ENCODE measurements at regions not wholly inside any gene's neighbourhood (a gene's known extent, or its start where the extent isn't known, plus 50 kb on each side); places are given as distances from the start of the nearest gene placed in this dataset.

DNA sequence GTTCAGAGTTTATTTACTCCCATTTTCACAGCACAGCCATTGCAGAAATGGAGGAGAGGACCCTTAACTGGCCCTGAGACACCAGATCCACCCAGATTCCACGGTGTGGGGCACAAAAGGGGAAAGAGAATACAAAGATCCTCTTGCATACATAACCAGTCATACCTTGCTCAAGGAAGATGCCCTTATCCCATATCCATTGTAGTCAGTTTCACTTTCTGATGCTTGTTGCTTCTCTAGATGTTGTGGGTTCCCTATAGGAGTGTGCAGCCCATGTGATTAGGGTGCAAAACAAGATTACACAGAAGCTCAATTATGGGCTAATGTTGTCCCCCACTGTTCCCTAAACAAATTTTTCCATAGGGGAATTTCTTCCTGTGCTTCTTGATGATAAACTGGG lies 1309.0 kb upstream of the PABPC4L start:
- H3K27ac ChIP-seq (ENCODE audit: low read depth in 2 of 2, low read length in 2 of 2), result no peak overlapping the region
- no peak for FAIRE-seq
- TF ChIP-seq, protein P1, sequence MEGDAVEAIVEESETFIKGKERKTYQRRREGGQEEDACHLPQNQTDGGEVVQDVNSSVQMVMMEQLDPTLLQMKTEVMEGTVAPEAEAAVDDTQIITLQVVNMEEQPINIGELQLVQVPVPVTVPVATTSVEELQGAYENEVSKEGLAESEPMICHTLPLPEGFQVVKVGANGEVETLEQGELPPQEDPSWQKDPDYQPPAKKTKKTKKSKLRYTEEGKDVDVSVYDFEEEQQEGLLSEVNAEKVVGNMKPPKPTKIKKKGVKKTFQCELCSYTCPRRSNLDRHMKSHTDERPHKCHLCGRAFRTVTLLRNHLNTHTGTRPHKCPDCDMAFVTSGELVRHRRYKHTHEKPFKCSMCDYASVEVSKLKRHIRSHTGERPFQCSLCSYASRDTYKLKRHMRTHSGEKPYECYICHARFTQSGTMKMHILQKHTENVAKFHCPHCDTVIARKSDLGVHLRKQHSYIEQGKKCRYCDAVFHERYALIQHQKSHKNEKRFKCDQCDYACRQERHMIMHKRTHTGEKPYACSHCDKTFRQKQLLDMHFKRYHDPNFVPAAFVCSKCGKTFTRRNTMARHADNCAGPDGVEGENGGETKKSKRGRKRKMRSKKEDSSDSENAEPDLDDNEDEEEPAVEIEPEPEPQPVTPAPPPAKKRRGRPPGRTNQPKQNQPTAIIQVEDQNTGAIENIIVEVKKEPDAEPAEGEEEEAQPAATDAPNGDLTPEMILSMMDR (IDR thresholded peaks at IDR 0.05; ENCODE audit: borderline replicate concordance, extremely low read depth, insufficient read depth), result no peak
- H3K27me3 ChIP-seq (ENCODE audit: control insufficient read depth, insufficient read depth, low read length), result no peaks in the 10 kb centered on the region
- no peaks in the 10 kb centered on the region for H3K9me3 ChIP-seq (ENCODE audit: control insufficient read depth in 2 of 3, insufficient read depth in 1 of 3, low read length in 3 of 3)
- no peak for DNase-seq
- intact Hi-C loops (cut with DNase I), result no loop called here
- H3K4me3 ChIP-seq (ENCODE audit: low read length in 3 of 3), result no peak overlapping the region
- H3K9ac ChIP-seq (ENCODE audit: low read length in 3 of 3), result no peak overlapping the region
- H3K36me3 ChIP-seq (ENCODE audit: control insufficient read depth in 2 of 3, insufficient read depth in 3 of 3, low read length in 3 of 3), result no peaks in the 10 kb centered on the region
- no peaks in the 10 kb centered on the region for H3K4me1 ChIP-seq (ENCODE audit: control insufficient read depth in 2 of 3, insufficient read depth in 2 of 3, low read depth in 1 of 3, low read length in 3 of 3)

DNA sequence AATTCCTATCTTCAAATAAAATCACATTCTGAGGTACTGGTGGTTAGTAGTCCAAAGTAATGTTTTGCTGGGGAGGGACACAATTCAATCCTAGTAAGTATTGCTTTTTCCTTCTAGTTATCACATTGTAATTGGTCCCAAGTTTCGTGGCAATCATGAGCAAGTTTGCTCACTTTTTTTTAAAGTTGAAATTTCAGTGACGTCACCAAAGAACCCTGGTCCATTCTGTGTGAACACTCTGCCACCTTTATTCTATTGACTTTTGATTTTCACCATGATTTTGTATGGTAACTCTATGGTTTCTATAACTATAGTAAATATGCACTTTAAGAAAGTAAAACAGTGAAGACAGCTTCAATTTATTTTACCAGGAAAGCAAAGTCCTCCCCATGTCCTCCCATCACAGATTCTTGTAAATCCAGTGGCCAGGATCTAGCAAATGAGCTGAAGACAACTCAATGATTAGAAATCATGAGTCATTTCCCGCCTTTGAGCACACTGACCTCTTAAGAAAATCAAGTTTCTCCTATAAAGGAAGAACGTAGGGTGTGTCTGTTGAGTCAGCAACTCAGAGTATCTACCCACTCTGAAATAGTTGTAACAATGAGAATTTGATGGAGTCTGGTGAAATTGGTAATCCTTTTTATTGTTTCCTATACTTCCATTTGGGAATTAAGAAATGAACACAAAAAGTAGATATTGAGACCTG lies 1306.6 kb upstream of the PABPC4L start:
- TF ChIP-seq, protein P1 (IDR thresholded peaks at IDR 0.05; ENCODE audit: borderline replicate concordance, extremely low read depth, insufficient read depth), result no peak
- no peak for FAIRE-seq
- no peak overlapping the region for H3K9ac ChIP-seq (ENCODE audit: low read length in 3 of 3)

DNA sequence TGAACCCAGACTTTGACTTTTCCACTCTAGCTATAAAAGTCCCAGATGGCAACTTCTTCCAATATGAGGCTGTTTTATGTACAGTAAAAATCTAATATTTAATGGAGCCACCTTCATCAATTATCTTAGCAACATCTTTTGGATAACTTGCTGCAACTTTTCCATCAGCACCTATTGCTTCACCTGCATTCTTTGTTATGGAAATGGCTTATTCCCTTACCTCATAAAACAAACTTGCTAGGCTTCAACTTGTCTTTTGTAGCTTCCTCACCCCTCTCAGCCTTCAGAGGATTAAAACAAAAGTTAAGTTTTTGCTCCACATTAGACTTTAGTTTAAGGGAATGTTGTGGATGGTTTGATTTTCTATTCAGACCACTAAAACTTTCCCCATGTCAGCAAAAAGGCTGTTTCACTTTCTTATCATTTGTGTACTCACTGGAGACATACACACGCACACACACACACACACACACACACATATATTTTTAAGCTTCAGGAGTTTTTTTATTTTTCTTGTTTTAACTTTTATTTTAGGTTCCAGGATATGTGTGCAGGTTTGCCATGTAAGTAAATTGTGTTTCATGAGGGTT lies 1296.1 kb upstream of the PABPC4L start:
- no peak for DNase-seq
- Histone ChIP-seq H3K9me3 (ENCODE audit: control insufficient read depth in 2 of 3, insufficient read depth in 1 of 3, low read length in 3 of 3) (no peaks in the 10 kb centered on the region), H3K36me3 (ENCODE audit: control insufficient read depth in 2 of 3, insufficient read depth in 3 of 3, low read length in 3 of 3) (no peaks in the 10 kb centered on the region), H3K4me1 (ENCODE audit: control insufficient read depth in 2 of 3, insufficient read depth in 2 of 3, low read depth in 1 of 3, low read length in 3 of 3) (no peaks in the 10 kb centered on the region), H3K27me3 (ENCODE audit: control insufficient read depth, insufficient read depth, low read length) (no peaks in the 10 kb centered on the region), H3K9ac (ENCODE audit: low read length in 3 of 3) (no peak overlapping the region), H3K4me3 (ENCODE audit: low read length in 3 of 3) (no peak overlapping the region), H3K27ac (ENCODE audit: low read depth in 2 of 2, low read length in 2 of 2) (no peak overlapping the region)
- intact Hi-C loops (cut with DNase I), result no loop called here
- TF ChIP-seq, protein P1 (IDR thresholded peaks at IDR 0.05; ENCODE audit: borderline replicate concordance, extremely low read depth, insufficient read depth), result no peak
- no peak for FAIRE-seq

More for the DNA sequence above, 1306.6 kb upstream of the PABPC4L start:
- intact Hi-C loops (cut with DNase I), result no loop called here
- Histone ChIP-seq H3K4me3 (ENCODE audit: low read length in 3 of 3) (no peak overlapping the region), H3K27ac (ENCODE audit: low read depth in 2 of 2, low read length in 2 of 2) (no peak overlapping the region), H3K27me3 (ENCODE audit: control insufficient read depth, insufficient read depth, low read length) (no peaks in the 10 kb centered on the region), H3K9me3 (ENCODE audit: control insufficient read depth in 2 of 3, insufficient read depth in 1 of 3, low read length in 3 of 3) (no peaks in the 10 kb centered on the region), H3K4me1 (ENCODE audit: control insufficient read depth in 2 of 3, insufficient read depth in 2 of 3, low read depth in 1 of 3, low read length in 3 of 3) (no peaks in the 10 kb centered on the region), H3K36me3 (ENCODE audit: control insufficient read depth in 2 of 3, insufficient read depth in 3 of 3, low read length in 3 of 3) (no peaks in the 10 kb centered on the region)
- no peak for DNase-seq
